GM12878 (cell line): ENCODE measurements at regions not wholly inside any gene's neighbourhood (a gene's known extent, or its start where the extent isn't known, plus 50 kb on each side); places are given as distances from the start of the nearest gene placed in this dataset.

Source experiments
- ATAC-seq: fragments of 200-7000 bp; cut with Tn5 transposase; 3 replicates; pipeline ENCODE4 v1.9.1; 2020; ENCODE audit warnings: mild to moderate bottlenecking, moderate library complexity
- BruUV-seq: library from RNA; stranded (reverse); fragments of 400-500 nt; replicated peaks from 2 replicates; lab custom pipeline; 2021; lab: Mats Ljungman, UMichigan
- CTCF ChIA-PET: fragments of 300-600 bp; sonication (Branson Sonifier 250); formaldehyde crosslinking; extraction: SDS; loops from one replicate; lab custom pipeline; 2021; ENCODE audit warnings: inconsistent platforms; lab: Yijun Ruan, JAX
- POLR2A ChIA-PET: fragments of 350-600 bp; formaldehyde crosslinking; extraction: SDS; loops from one replicate; lab custom pipeline; 2021; ENCODE audit warnings: inconsistent platforms; lab: Charles Lee
- RAD21 ChIA-PET: fragments of 300-600 bp; sonication (Branson Sonifier 250); formaldehyde crosslinking; loops from one replicate; lab custom pipeline; 2023; ENCODE audit warnings: antibody characterized with exemption; ENCODE audit not compliant: unreplicated experiment; lab: Charles Lee
- SMC1A ChIA-PET: fragments of 300-600 bp; sonication (Branson Sonifier 250); formaldehyde crosslinking; loops from one replicate; lab custom pipeline; 2023; ENCODE audit not compliant: unreplicated experiment, uncharacterized antibody; lab: Charles Lee
- DNase-seq: peaks from one replicate; pipeline ENCODE4 v3.0.0-alpha.2; 2011; ENCODE audit warnings: low read depth, low spot score
- FAIRE-seq: peaks from 3 replicates; lab custom pipeline; 2011; peaks lifted over from hg19 to GRCh38; lab: Jason Lieb, UNC
- H2AFZ ChIP-seq: 2 replicates; pipeline ENCODE4 v1.6.0; 2011; ENCODE audit warnings: low read depth, low read length, control low read depth; ENCODE audit not compliant: control insufficient read depth
- H3K27ac ChIP-seq: 2 replicates; pipeline ENCODE4 v1.5.1; 2011; ENCODE audit warnings: control low read depth; ENCODE audit not compliant: control insufficient read depth, insufficient read depth
- H3K27me3 ChIP-seq, 2 experiments: replicated peaks in 1 of 2; 2 replicates each; pipeline versions ENCODE4 v1.6.0 to v1.6.1; 2011; ENCODE audit warnings: low read length in 1 of 2; ENCODE audit not compliant: control insufficient read depth in 2 of 2, insufficient read depth in 2 of 2
- H3K36me3 ChIP-seq, 2 experiments: 2 replicates each; pipeline ENCODE4 v1.5.1; 2011; ENCODE audit warnings: low read length in 1 of 2; ENCODE audit not compliant: control insufficient read depth in 2 of 2, insufficient read depth in 2 of 2
- H3K4me1 ChIP-seq: 2 replicates; pipeline ENCODE4 v1.6.1; 2011; ENCODE audit warnings: mild to moderate bottlenecking, low read length, moderate library complexity, mixed read lengths; ENCODE audit not compliant: control insufficient read depth, insufficient read depth
- H3K4me2 ChIP-seq: 2 replicates; pipeline ENCODE4 v1.6.0; 2011; ENCODE audit warnings: control low read depth; ENCODE audit not compliant: control insufficient read depth, insufficient read depth
- H3K4me3 ChIP-seq: fragments of 200-600 bp; sonication (generic); 2 replicates; pipeline ENCODE4 v1.5.1; 2016
- H3K79me2 ChIP-seq: 2 replicates; pipeline ENCODE4 v1.6.0; 2011; ENCODE audit warnings: low read length; ENCODE audit not compliant: control insufficient read depth, insufficient read depth
- H3K9ac ChIP-seq: 2 replicates; pipeline ENCODE4 v1.8.0; 2011; ENCODE audit warnings: low read length, control low read depth, mixed read lengths; ENCODE audit not compliant: control insufficient read depth, insufficient read depth
- H3K9me3 ChIP-seq: replicated peaks from 3 replicates; pipeline ENCODE4 v1.5.1; 2011; ENCODE audit warnings: mild to moderate bottlenecking, low read length; ENCODE audit not compliant: control insufficient read depth, insufficient read depth
- H4K20me1 ChIP-seq: 2 replicates; pipeline ENCODE4 v1.6.0; 2011; ENCODE audit not compliant: control insufficient read depth, insufficient read depth
- CHD1 ChIP-seq: IDR thresholded peaks from 2 replicates; pipeline ENCODE4 v1.6.1; 2012; ENCODE audit warnings: low read depth, low read length, improper control_type of control experiment
- CHD4 ChIP-seq: fragments of 200-600 bp; sonication (generic); IDR thresholded peaks from 2 replicates; pipeline ENCODE4 v1.6.1; 2016; ENCODE audit warnings: mild to moderate bottlenecking
- JUNB ChIP-seq: IDR thresholded peaks from 2 replicates; pipeline ENCODE4 v1.6.1; 2016; ENCODE audit warnings: antibody characterized with exemption, mild to moderate bottlenecking
- KAT2A ChIP-seq: conservative IDR thresholded peaks from 2 replicates; pipeline ENCODE4 v1.6.1; 2011; ENCODE audit warnings: low read depth, low read length; ENCODE audit not compliant: control insufficient read depth
- NFXL1 ChIP-seq: fragments of 450-650 bp; IDR thresholded peaks from 2 replicates; pipeline ENCODE4 v1.6.1; 2017; ENCODE audit warnings: antibody characterized with exemption, mild to moderate bottlenecking, borderline replicate concordance
- NRF1 ChIP-seq: conservative IDR thresholded peaks from 2 replicates; pipeline ENCODE4 v1.6.1; 2011; ENCODE audit warnings: mild to moderate bottlenecking, low read depth, low read length, improper control_type of control experiment
- RELA ChIP-seq: fragments of 450-650 bp; IDR thresholded peaks from 2 replicates; pipeline ENCODE4 v1.8.0; 2014; ENCODE audit warnings: borderline replicate concordance; ENCODE audit not compliant: partially characterized antibody
- TCF7 ChIP-seq: IDR thresholded peaks from 2 replicates; pipeline ENCODE4 v1.6.1; 2014; ENCODE audit warnings: antibody characterized with exemption, borderline replicate concordance
- YY1 ChIP-seq: IDR thresholded peaks from 2 replicates; pipeline ENCODE4 v1.6.1; 2011; ENCODE audit warnings: low read depth, mild to moderate bottlenecking, low read length
- ZNF207 ChIP-seq: fragments of 450-650 bp; IDR thresholded peaks from 2 replicates; pipeline ENCODE4 v1.6.1; 2014; ENCODE audit warnings: antibody characterized with exemption, mild to moderate bottlenecking, borderline replicate concordance
- WGBS: methylation state at CpG from one replicate; pipeline ENCODE4 v1.1.6; 2016; ENCODE audit warnings: low lambda C conversion rate; ENCODE audit not compliant: insufficient replicate concordance, insufficient coverage; ENCODE audit errors: missing lambda C conversion rate; 5-methylcytosine and 5-hydroxymethylcytosine counted together
- in situ Hi-C: fragments of 300-500 bp; cut with MboI; formaldehyde crosslinking; loops from 9 replicates; pipeline ENCODE4 v1.14.3; 2018; ENCODE audit warnings: mixed read lengths
- intact Hi-C: fragments of 100-400 bp; cut with micrococcal nuclease; formaldehyde crosslinking; loops from one replicate; pipeline ENCODE4 v1.14.2; 2022; ENCODE audit not compliant: unreplicated experiment
- TF ChIP-seq, protein P1 (sequence below): IDR thresholded peaks from 2 replicates; pipeline ENCODE4 v1.6.1; 2011; ENCODE audit warnings: mild to moderate bottlenecking, low read depth, low read length, moderate library complexity; ENCODE audit not compliant: insufficient replicate concordance
- TF ChIP-seq, protein P2 (sequence below): fragments of 450-650 bp; conservative IDR thresholded peaks from 2 replicates; pipeline ENCODE4 v1.6.1; 2017; ENCODE audit warnings: mild to moderate bottlenecking, moderate library complexity

- in situ Hi-C loops = no loop called here
Observed at GRCh38 chr22:47355776-47356510, 593.5 kb downstream of the TBC1D22A start.

More at GRCh38 chr22:47355776-47356510, 593.5 kb downstream of the TBC1D22A start:
- no peak overlapping the region for H3K9ac ChIP-seq
- SMC1A ChIA-PET = no interaction called here
- FAIRE-seq (no peak), DNase-seq (no peak)
- no TSS peak for BruUV-seq
- no peaks in the 10 kb centered on the region for H3K79me2 ChIP-seq
- CTCF ChIA-PET = no interaction called here
- no peaks in the 10 kb centered on the region for H4K20me1 ChIP-seq
- POLR2A ChIA-PET = no interaction called here
- TF ChIP-seq TCF7 (no peak), NRF1 (no peak), CHD1 (no peak), JUNB (no peak), YY1 (no peak), NFXL1 (no peak), RELA (no peak), KAT2A (no peak), CHD4 (no peak), ZNF207 (no peak)
- TF ChIP-seq, protein P1, sequence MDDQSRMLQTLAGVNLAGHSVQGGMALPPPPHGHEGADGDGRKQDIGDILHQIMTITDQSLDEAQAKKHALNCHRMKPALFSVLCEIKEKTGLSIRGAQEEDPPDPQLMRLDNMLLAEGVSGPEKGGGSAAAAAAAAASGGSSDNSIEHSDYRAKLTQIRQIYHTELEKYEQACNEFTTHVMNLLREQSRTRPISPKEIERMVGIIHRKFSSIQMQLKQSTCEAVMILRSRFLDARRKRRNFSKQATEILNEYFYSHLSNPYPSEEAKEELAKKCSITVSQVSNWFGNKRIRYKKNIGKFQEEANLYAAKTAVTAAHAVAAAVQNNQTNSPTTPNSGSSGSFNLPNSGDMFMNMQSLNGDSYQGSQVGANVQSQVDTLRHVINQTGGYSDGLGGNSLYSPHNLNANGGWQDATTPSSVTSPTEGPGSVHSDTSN = no peak
- TF ChIP-seq, protein P2, sequence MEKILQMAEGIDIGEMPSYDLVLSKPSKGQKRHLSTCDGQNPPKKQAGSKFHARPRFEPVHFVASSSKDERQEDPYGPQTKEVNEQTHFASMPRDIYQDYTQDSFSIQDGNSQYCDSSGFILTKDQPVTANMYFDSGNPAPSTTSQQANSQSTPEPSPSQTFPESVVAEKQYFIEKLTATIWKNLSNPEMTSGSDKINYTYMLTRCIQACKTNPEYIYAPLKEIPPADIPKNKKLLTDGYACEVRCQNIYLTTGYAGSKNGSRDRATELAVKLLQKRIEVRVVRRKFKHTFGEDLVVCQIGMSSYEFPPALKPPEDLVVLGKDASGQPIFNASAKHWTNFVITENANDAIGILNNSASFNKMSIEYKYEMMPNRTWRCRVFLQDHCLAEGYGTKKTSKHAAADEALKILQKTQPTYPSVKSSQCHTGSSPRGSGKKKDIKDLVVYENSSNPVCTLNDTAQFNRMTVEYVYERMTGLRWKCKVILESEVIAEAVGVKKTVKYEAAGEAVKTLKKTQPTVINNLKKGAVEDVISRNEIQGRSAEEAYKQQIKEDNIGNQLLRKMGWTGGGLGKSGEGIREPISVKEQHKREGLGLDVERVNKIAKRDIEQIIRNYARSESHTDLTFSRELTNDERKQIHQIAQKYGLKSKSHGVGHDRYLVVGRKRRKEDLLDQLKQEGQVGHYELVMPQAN = no peak
- TF ChIP-seq, all 136 proteins: peak for 0
- intact Hi-C loops = no loop called here
- H3K4me3 ChIP-seq = no peak overlapping the region
- RAD21 ChIA-PET = no interaction called here
- no peaks in the 10 kb centered on the region for H3K4me1 ChIP-seq
- WGBS = 33% methylated on average over 13 of the region's 13 CpGs
- H2AFZ ChIP-seq = no peak overlapping the region
- H3K4me2 ChIP-seq = no peak overlapping the region
- no peaks in the 10 kb centered on the region for H3K27me3 ChIP-seq
- no peaks in the 10 kb centered on the region; the same call in 2 of the 3 replicates for H3K9me3 ChIP-seq
- no peak overlapping the region for H3K27ac ChIP-seq
- ATAC-seq = no peak
- no peaks in the 10 kb centered on the region for H3K36me3 ChIP-seq
